OCI-LY1 (cell line): ENCODE measurements at regions not wholly inside any gene's neighbourhood (a gene's known extent, or its start where the extent isn't known, plus 50 kb on each side); places are given as distances from the start of the nearest gene placed in this dataset.

ENCODE experiments used
- EZH2 ChIP-seq: fragments of 200-600 bp; sonication (generic), shearing (Covaris generic); IDR thresholded peaks from 2 replicates; pipeline ENCODE4 v1.8.0; 2017; ENCODE audit warnings: borderline replicate concordance, mixed run types, mild to moderate bottlenecking, antibody characterized with exemption, low read length, moderate library complexity, mixed read lengths
- TF ChIP-seq, protein P1 (sequence below): fragments of 200-600 bp; sonication (generic), shearing (Covaris generic); IDR thresholded peaks from 2 replicates; pipeline ENCODE4 v1.5.1; 2017; ENCODE audit warnings: mild to moderate bottlenecking, antibody characterized with exemption, low read length, moderate library complexity, mixed read lengths

DNA sequence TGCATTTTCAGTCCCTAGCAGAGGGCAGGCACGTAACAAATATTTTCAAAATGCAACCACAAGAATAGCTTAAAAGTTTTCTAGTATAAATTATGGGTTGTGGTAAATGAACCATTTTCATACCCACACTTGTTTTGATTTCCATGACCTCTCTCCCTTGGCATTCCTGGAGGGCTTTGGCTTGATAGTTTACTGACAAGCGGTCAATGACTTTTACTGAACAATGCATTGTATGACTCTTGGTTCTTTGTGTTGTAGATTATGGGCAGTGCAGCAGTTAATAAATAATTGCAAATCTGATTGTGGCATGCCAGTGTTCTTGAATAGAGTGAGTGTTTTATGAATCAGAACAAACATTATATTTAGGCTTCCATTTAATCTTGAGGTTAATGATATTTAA is 285.2 kb upstream of the ARX start:
- TF ChIP-seq, protein P1, sequence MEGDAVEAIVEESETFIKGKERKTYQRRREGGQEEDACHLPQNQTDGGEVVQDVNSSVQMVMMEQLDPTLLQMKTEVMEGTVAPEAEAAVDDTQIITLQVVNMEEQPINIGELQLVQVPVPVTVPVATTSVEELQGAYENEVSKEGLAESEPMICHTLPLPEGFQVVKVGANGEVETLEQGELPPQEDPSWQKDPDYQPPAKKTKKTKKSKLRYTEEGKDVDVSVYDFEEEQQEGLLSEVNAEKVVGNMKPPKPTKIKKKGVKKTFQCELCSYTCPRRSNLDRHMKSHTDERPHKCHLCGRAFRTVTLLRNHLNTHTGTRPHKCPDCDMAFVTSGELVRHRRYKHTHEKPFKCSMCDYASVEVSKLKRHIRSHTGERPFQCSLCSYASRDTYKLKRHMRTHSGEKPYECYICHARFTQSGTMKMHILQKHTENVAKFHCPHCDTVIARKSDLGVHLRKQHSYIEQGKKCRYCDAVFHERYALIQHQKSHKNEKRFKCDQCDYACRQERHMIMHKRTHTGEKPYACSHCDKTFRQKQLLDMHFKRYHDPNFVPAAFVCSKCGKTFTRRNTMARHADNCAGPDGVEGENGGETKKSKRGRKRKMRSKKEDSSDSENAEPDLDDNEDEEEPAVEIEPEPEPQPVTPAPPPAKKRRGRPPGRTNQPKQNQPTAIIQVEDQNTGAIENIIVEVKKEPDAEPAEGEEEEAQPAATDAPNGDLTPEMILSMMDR, result no peak
- TF ChIP-seq EZH2, result no peak
